ENCODE measurements at regions not wholly inside any gene's neighbourhood (a gene's known extent, or its start where the extent isn't known, plus 50 kb on each side); places are given as distances from the start of the nearest gene placed in this dataset.

- H3K27me3 ChIP-seq (ENCODE audit: control insufficient read depth, extremely low read depth, insufficient read depth, low read length) = no peaks in the 10 kb centered on the region
- no peak overlapping the region for H3K4me2 ChIP-seq (ENCODE audit: control insufficient read depth, extremely low read depth, insufficient read depth, low read depth, low read length)
- no peak overlapping the region for H3K27ac ChIP-seq (ENCODE audit: control insufficient read depth, insufficient read depth, low read length)
- H3K9me3 ChIP-seq (ENCODE audit: control insufficient read depth, low read depth, low read length) = no peaks in the 10 kb centered on the region
- no peak for FAIRE-seq
- no peak for TF ChIP-seq EZH2 (IDR thresholded peaks at IDR 0.05; ENCODE audit: low read length)
- no peak for TF ChIP-seq CTCF (optimal IDR thresholded peaks at IDR 0.05 in 1 of 3, IDR thresholded peaks at IDR 0.05 in 1 of 3, conservative IDR thresholded peaks at IDR 0.05 in 1 of 3; ENCODE audit: extremely low read depth in 1 of 3, insufficient read depth in 2 of 3, low read length in 3 of 3)
- no peak overlapping the region for H2AFZ ChIP-seq (ENCODE audit: control insufficient read depth, low read length)
- no peak overlapping the region for H3K4me3 ChIP-seq (ENCODE audit: control insufficient read depth in 2 of 3, extremely low read depth in 1 of 3, insufficient read depth in 2 of 3, low read depth in 1 of 3, low read length in 3 of 3)
- dilution Hi-C loops (cut with MboI; ENCODE audit: extremely low pct_ligation_motif_present, low sequenced_read_pairs) = no loop called here
- no peaks in the 10 kb centered on the region for H3K9me1 ChIP-seq (ENCODE audit: control insufficient read depth, extremely low read depth, insufficient read depth, low read length)
- no peak overlapping the region for H3K9ac ChIP-seq (ENCODE audit: control insufficient read depth, extremely low read depth, insufficient read depth, low read length)
- no peaks in the 10 kb centered on the region for H3K79me2 ChIP-seq (ENCODE audit: control insufficient read depth, insufficient read depth, low read length)
- no peak for DNase-seq (ENCODE audit: low read depth, low spot score)
- H4K20me1 ChIP-seq (ENCODE audit: control insufficient read depth, extremely low read depth, insufficient read depth, low read length) = no peaks in the 10 kb centered on the region
- no peaks in the 10 kb centered on the region for H3K4me1 ChIP-seq (ENCODE audit: control insufficient read depth, extremely low read depth, insufficient read depth, low read length)
- H3K36me3 ChIP-seq (ENCODE audit: control insufficient read depth in 2 of 2, extremely low read depth in 1 of 2, insufficient read depth in 2 of 2, low read length in 2 of 2) = no peaks in the 10 kb centered on the region
These were observed 886.0 kb downstream of the SUCLG1 start for GRCh38 chr2:83573060-83573459.

GRCh38 chr2:83572400-83572799 lies 886.7 kb downstream of the SUCLG1 start:
- Histone ChIP-seq H3K9me3 (ENCODE audit: control insufficient read depth, low read depth, low read length) (no peaks in the 10 kb centered on the region), H4K20me1 (ENCODE audit: control insufficient read depth, extremely low read depth, insufficient read depth, low read length) (no peaks in the 10 kb centered on the region), H2AFZ (ENCODE audit: control insufficient read depth, low read length) (no peak overlapping the region), H3K9ac (ENCODE audit: control insufficient read depth, extremely low read depth, insufficient read depth, low read length) (no peak overlapping the region), H3K79me2 (ENCODE audit: control insufficient read depth, insufficient read depth, low read length) (no peaks in the 10 kb centered on the region), H3K27me3 (ENCODE audit: control insufficient read depth, extremely low read depth, insufficient read depth, low read length) (no peaks in the 10 kb centered on the region), H3K36me3 (ENCODE audit: control insufficient read depth in 2 of 2, extremely low read depth in 1 of 2, insufficient read depth in 2 of 2, low read length in 2 of 2) (no peaks in the 10 kb centered on the region), H3K4me1 (ENCODE audit: control insufficient read depth, extremely low read depth, insufficient read depth, low read length) (no peaks in the 10 kb centered on the region), H3K4me2 (ENCODE audit: control insufficient read depth, extremely low read depth, insufficient read depth, low read depth, low read length) (no peak overlapping the region), H3K4me3 (ENCODE audit: control insufficient read depth in 2 of 3, extremely low read depth in 1 of 3, insufficient read depth in 2 of 3, low read depth in 1 of 3, low read length in 3 of 3) (no peak overlapping the region), H3K9me1 (ENCODE audit: control insufficient read depth, extremely low read depth, insufficient read depth, low read length) (no peaks in the 10 kb centered on the region), H3K27ac (ENCODE audit: control insufficient read depth, insufficient read depth, low read length) (no peak overlapping the region)
- dilution Hi-C loops (cut with MboI; ENCODE audit: extremely low pct_ligation_motif_present, low sequenced_read_pairs) = no loop called here
- TF ChIP-seq EZH2 (IDR thresholded peaks at IDR 0.05; ENCODE audit: low read length) (no peak), CTCF (optimal IDR thresholded peaks at IDR 0.05 in 1 of 3, IDR thresholded peaks at IDR 0.05 in 1 of 3, conservative IDR thresholded peaks at IDR 0.05 in 1 of 3; ENCODE audit: extremely low read depth in 1 of 3, insufficient read depth in 2 of 3, low read length in 3 of 3) (no peak)
- FAIRE-seq = no peak
- DNase-seq (ENCODE audit: low read depth, low spot score) = no peak
